IMR-90 (cell line): ENCODE measurements at regions not wholly inside any gene's neighbourhood (a gene's known extent, or its start where the extent isn't known, plus 50 kb on each side); places are given as distances from the start of the nearest gene placed in this dataset.
A peak's percentile ranks its signal among the peaks of the same experiment; 100 is the strongest.

Source experiments
- ATAC-seq: fragments of 200-7000 bp; cut with Tn5 transposase; 2 replicates; pipeline ENCODE4 v1.9.1; 2020; ENCODE audit warnings: low read depth, mild to moderate bottlenecking, moderate library complexity
- BruUV-seq: library from RNA; stranded (reverse); fragments of 400-500 nt; replicated peaks from 2 replicates; lab custom pipeline; 2021; lab: Mats Ljungman, UMichigan
- CTCF ChIA-PET: fragments of 300-600 bp; formaldehyde crosslinking; extraction: SDS; loops from one replicate; lab custom pipeline; 2021; ENCODE audit warnings: antibody characterized with exemption; lab: Yijun Ruan, JAX
- POLR2A ChIA-PET: fragments of 300-600 bp; sonication (Branson Sonifier 250); formaldehyde crosslinking; loops from one replicate; lab custom pipeline; 2022; ENCODE audit warnings: antibody characterized with exemption; ENCODE audit not compliant: unreplicated experiment; lab: Charles Lee
- DNase-seq: peaks from one replicate; pipeline ENCODE4 v3.0.0; 2013
- H2AFZ ChIP-seq: replicated peaks from 2 replicates; pipeline ENCODE3; 2013; ENCODE audit warnings: low read length, mild to moderate bottlenecking; ENCODE audit not compliant: poor library complexity
- H2AK5ac ChIP-seq: 2 replicates; pipeline ENCODE4 v1.6.1; 2013; ENCODE audit warnings: low read depth, low read length, inconsistent platforms
- H2AK9ac ChIP-seq: replicated peaks from 2 replicates; pipeline ENCODE3; 2013; ENCODE audit warnings: mild to moderate bottlenecking, low read depth, low read length, moderate library complexity; ENCODE audit not compliant: poor library complexity
- H2BK120ac ChIP-seq: 2 replicates; pipeline ENCODE4 v1.6.1; 2013; ENCODE audit warnings: low read depth, low read length, inconsistent platforms
- H2BK15ac ChIP-seq: 3 replicates; pipeline ENCODE4 v1.6.1; 2013; ENCODE audit warnings: low read depth, low read length, inconsistent platforms
- H2BK20ac ChIP-seq: 2 replicates; pipeline ENCODE4 v1.6.1; 2013; ENCODE audit warnings: low read depth, mild to moderate bottlenecking, inconsistent platforms, low read length, moderate library complexity
- H2BK5ac ChIP-seq: 2 replicates; pipeline ENCODE4 v1.6.1; 2013; ENCODE audit warnings: mild to moderate bottlenecking, low read depth, low read length, inconsistent platforms; ENCODE audit not compliant: poor library complexity, severe bottlenecking
- H3K14ac ChIP-seq: replicated peaks from 2 replicates; pipeline ENCODE4 v1.6.1; 2013; ENCODE audit warnings: low read depth, low read length, inconsistent platforms
- H3K18ac ChIP-seq: 2 replicates; pipeline ENCODE4 v1.6.1; 2013; ENCODE audit warnings: low read depth, low read length, control low read depth
- H3K23ac ChIP-seq: 2 replicates; pipeline ENCODE4 v1.6.1; 2013; ENCODE audit warnings: low read depth, low read length, inconsistent platforms
- H3K27ac ChIP-seq: 2 replicates; pipeline ENCODE4 v1.5.1; 2013; ENCODE audit warnings: mild to moderate bottlenecking, control low read depth, low read length; ENCODE audit not compliant: insufficient read depth
- H3K27me3 ChIP-seq: 2 replicates; pipeline ENCODE4 v1.6.1; 2013; ENCODE audit warnings: low read length; ENCODE audit not compliant: control insufficient read depth, insufficient read depth
- H3K36me3 ChIP-seq: 2 replicates; pipeline ENCODE4 v1.6.1; 2013; ENCODE audit warnings: low read length, mixed read lengths; ENCODE audit not compliant: control insufficient read depth, insufficient read depth
- H3K4ac ChIP-seq: 2 replicates; pipeline ENCODE4 v1.6.1; 2013; ENCODE audit warnings: low read depth, low read length, inconsistent platforms
- H3K4me1 ChIP-seq: 2 replicates; pipeline ENCODE4 v1.6.1; 2013; ENCODE audit warnings: low read length, mixed read lengths; ENCODE audit not compliant: control insufficient read depth, insufficient read depth
- H3K4me2 ChIP-seq: 2 replicates; pipeline ENCODE4 v1.6.1; 2013; ENCODE audit warnings: low read depth, mild to moderate bottlenecking, control low read depth, low read length, moderate library complexity
- H3K4me3 ChIP-seq: 2 replicates; pipeline ENCODE4 v1.5.1; 2013; ENCODE audit warnings: low read depth, mild to moderate bottlenecking, control low read depth, low read length, moderate library complexity; ENCODE audit not compliant: insufficient read depth
- H3K56ac ChIP-seq: 2 replicates; pipeline ENCODE4 v1.6.1; 2013; ENCODE audit warnings: low read length, inconsistent platforms; ENCODE audit not compliant: insufficient read depth; ENCODE audit errors: extremely low read depth
- H3K79me1 ChIP-seq, 2 experiments: 2 replicates each; pipeline ENCODE4 v1.6.1; 2013; ENCODE audit warnings: low read length in 2 of 2, inconsistent platforms in 1 of 2, low read depth in 1 of 2
- H3K9ac ChIP-seq: 2 replicates; pipeline ENCODE4 v1.6.1; 2013; ENCODE audit warnings: low read depth, low read length, control low read depth
- H3K9me1 ChIP-seq: 2 replicates; pipeline ENCODE4 v1.6.1; 2013; ENCODE audit warnings: low read length, inconsistent platforms; ENCODE audit not compliant: insufficient read depth
- H3K9me3 ChIP-seq: 2 replicates; pipeline ENCODE4 v1.6.1; 2013; ENCODE audit warnings: low read length; ENCODE audit not compliant: control insufficient read depth, insufficient read depth
- H4K20me1 ChIP-seq: 2 replicates; pipeline ENCODE4 v1.6.1; 2013; ENCODE audit warnings: low read length, inconsistent platforms; ENCODE audit not compliant: insufficient read depth
- H4K5ac ChIP-seq: 2 replicates; pipeline ENCODE4 v1.6.1; 2013; ENCODE audit warnings: mild to moderate bottlenecking, low read depth, low read length, control low read depth
- H4K8ac ChIP-seq, 2 experiments: 2 replicates each; pipeline ENCODE4 v1.6.1; 2013; ENCODE audit warnings: low read depth in 2 of 2, low read length in 2 of 2, control low read depth in 1 of 2, inconsistent platforms in 1 of 2
- H4K91ac ChIP-seq: 2 replicates; pipeline ENCODE4 v1.6.1; 2013; ENCODE audit warnings: low read depth, low read length, inconsistent platforms; ENCODE audit not compliant: insufficient read depth
- BHLHE40 ChIP-seq: fragments of 150-350 bp; IDR thresholded peaks from 2 replicates; pipeline ENCODE4 v1.6.1; 2016; ENCODE audit warnings: mild to moderate bottlenecking, low read depth, low read length
- MXI1 ChIP-seq: IDR thresholded peaks from 2 replicates; pipeline ENCODE4 v1.6.1; 2012; ENCODE audit warnings: low read depth, mild to moderate bottlenecking, low read length, moderate library complexity, borderline replicate concordance
- RAD21 ChIP-seq: IDR thresholded peaks from 2 replicates; pipeline ENCODE4 v1.6.1; 2012; ENCODE audit warnings: low read length, improper control_type of control experiment
- WGBS, 2 experiments: methylation state at CpG; one replicate each; pipeline versions ENCODE4 v1.1.5 to v1.1.7; 2013; ENCODE audit warnings: missing lambda C conversion rate in 2 of 2; ENCODE audit not compliant: insufficient read length in 1 of 2; ENCODE audit errors: extremely low coverage in 2 of 2; 5-methylcytosine and 5-hydroxymethylcytosine counted together
- dilution Hi-C: fragments of 300-500 bp; cut with HindIII; formaldehyde crosslinking; loops from one replicate; pipeline ENCODE4 v1.14.3; 2018; ENCODE audit warnings: low sequenced_read_pairs; ENCODE audit not compliant: unreplicated experiment
- in situ Hi-C: fragments of 300-500 bp; cut with MboI; formaldehyde crosslinking; loops from 3 replicates; pipeline ENCODE4 v1.14.3; 2019; ENCODE audit warnings: low sequenced_read_pairs, inconsistent platforms, mixed read lengths
- intact Hi-C: fragments of 100-400 bp; cut with micrococcal nuclease; formaldehyde crosslinking; loops from 2 replicates; pipeline ENCODE4 v1.10.0; 2022

GRCh38 chr4:26086621-26087441 is 172.8 kb downstream of the SMIM20 start (continued):
- TF ChIP-seq RAD21 (no peak), BHLHE40 (no peak)

DNA sequence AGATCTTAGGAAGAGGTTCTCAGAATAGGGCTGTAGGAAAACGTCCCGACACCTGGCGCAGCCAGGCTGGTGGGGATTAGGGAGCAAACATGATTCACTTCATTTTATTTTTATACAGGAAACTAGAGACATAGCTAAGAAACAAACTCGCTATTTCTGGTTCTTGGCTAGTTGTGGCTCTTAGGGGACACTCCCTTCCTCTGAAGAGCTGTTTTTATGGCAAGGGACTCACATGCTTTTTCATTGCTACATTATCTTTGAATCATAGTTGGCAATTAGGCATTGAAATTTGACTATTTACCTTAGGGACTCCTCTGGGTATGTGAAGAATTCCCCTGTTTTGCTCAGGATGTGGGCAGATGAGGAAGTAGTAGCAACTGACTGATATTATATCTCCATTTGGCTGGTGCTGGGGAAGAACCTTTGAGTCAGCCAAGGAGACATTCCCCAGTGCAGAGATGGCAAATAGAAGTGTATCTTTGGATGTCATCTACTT is 174.5 kb downstream of the SMIM20 start:
- H3K79me1 ChIP-seq = no peaks in the 10 kb centered on the region
- POLR2A ChIA-PET = no interaction called here
- peak overlapping the region; percentile 28 for H2BK5ac ChIP-seq
- peaks cover 18% of the 10 kb centered on the region for H3K4me1 ChIP-seq
- peak overlapping the region; percentile 6 to 34; a peak in 2 of 4 replicates for H4K8ac ChIP-seq
- DNase-seq (peak; percentile 78), ATAC-seq (peak; percentile 77)
- H3K27ac ChIP-seq = peak overlapping the region; percentile 72; the same call in 1 of the 2 replicates
- CTCF ChIA-PET = no interaction called here
- TF ChIP-seq BHLHE40 (peak; percentile 14; the same call in 1 of the 2 replicates), MXI1 (no peak)
- in situ Hi-C loops = no loop called here
- peak overlapping the region; percentile 27; the same call in 1 of the 3 replicates for H2BK15ac ChIP-seq
- H4K5ac ChIP-seq = peak overlapping the region; percentile 78
- H3K18ac ChIP-seq = peak overlapping the region; percentile 66
- no peak overlapping the region for H3K9ac ChIP-seq
- no peak overlapping the region for H3K56ac ChIP-seq
- peak overlapping the region; percentile 50 for H2BK120ac ChIP-seq
- peaks cover 9% of the 10 kb centered on the region for H3K9me1 ChIP-seq
- no TSS peak for BruUV-seq
- no peak overlapping the region for H3K4me3 ChIP-seq
- H3K4me2 ChIP-seq = no peak overlapping the region
- intact Hi-C loops = loop anchor here (2.0 kb wide), 1 partner anchor 52 kb away; no protein-coding TSS in a partner anchor
- H2AK5ac ChIP-seq = peak overlapping the region; percentile 70
- H4K91ac ChIP-seq = 0 out of 2 replicates have a peak overlapping the region, but pooled peaks have one; percentile 16
- H2AK9ac ChIP-seq = peak overlapping the region; percentile 2
- WGBS, 2 experiments = no CpG with 5 or more reads among the region's 4 CpGs
- no peak overlapping the region; the same call in 1 of the 2 replicates for H3K14ac ChIP-seq
- H2BK20ac ChIP-seq = peak overlapping the region; percentile 79
- peak overlapping the region; percentile 49 for H3K4ac ChIP-seq
- no peak overlapping the region for H2AFZ ChIP-seq
- no peaks in the 10 kb centered on the region for H4K20me1 ChIP-seq
- H3K27me3 ChIP-seq = no peaks in the 10 kb centered on the region
- dilution Hi-C loops = no loop called here
- H3K23ac ChIP-seq = no peak overlapping the region
- no peaks in the 10 kb centered on the region for H3K9me3 ChIP-seq
- H3K36me3 ChIP-seq = no peaks in the 10 kb centered on the region
